ENCODE measurements at regions not wholly inside any gene's neighbourhood (a gene's known extent, or its start where the extent isn't known, plus 50 kb on each side); places are given as distances from the start of the nearest gene placed in this dataset.

GRCh38 chr18:68467957-68468356, 247.0 kb downstream of the TMX3 start:
- Histone ChIP-seq H3K36me3 (no peaks in the 10 kb centered on the region), H3K9me3 (no peaks in the 10 kb centered on the region), H3K4me3 (ENCODE audit: low read depth, low read length) (no peak overlapping the region), H3K27me3 (no peaks in the 10 kb centered on the region), H3K4me1 (no peaks in the 10 kb centered on the region)
- TF ChIP-seq, protein P1, sequence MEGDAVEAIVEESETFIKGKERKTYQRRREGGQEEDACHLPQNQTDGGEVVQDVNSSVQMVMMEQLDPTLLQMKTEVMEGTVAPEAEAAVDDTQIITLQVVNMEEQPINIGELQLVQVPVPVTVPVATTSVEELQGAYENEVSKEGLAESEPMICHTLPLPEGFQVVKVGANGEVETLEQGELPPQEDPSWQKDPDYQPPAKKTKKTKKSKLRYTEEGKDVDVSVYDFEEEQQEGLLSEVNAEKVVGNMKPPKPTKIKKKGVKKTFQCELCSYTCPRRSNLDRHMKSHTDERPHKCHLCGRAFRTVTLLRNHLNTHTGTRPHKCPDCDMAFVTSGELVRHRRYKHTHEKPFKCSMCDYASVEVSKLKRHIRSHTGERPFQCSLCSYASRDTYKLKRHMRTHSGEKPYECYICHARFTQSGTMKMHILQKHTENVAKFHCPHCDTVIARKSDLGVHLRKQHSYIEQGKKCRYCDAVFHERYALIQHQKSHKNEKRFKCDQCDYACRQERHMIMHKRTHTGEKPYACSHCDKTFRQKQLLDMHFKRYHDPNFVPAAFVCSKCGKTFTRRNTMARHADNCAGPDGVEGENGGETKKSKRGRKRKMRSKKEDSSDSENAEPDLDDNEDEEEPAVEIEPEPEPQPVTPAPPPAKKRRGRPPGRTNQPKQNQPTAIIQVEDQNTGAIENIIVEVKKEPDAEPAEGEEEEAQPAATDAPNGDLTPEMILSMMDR (IDR thresholded peaks at IDR 0.05; ENCODE audit: low read depth, low read length) = no peak
- peak; percentile 5 for DNase-seq

- Histone ChIP-seq H3K27me3 (no peaks in the 10 kb centered on the region), H3K4me3 (ENCODE audit: low read depth, low read length) (no peak overlapping the region), H3K36me3 (no peaks in the 10 kb centered on the region), H3K4me1 (no peaks in the 10 kb centered on the region), H3K9me3 (no peaks in the 10 kb centered on the region)
- DNase-seq = no peak
- TF ChIP-seq, protein P1 (IDR thresholded peaks at IDR 0.05; ENCODE audit: low read depth, low read length) = no peak
Observed at GRCh38 chr18:68467329-68467728, 247.6 kb downstream of the TMX3 start.

- DNase-seq = no peak
- TF ChIP-seq, protein P1 (IDR thresholded peaks at IDR 0.05; ENCODE audit: low read depth, low read length) = no peak
- Histone ChIP-seq H3K4me3 (ENCODE audit: low read depth, low read length) (no peak overlapping the region), H3K9me3 (no peaks in the 10 kb centered on the region), H3K27me3 (no peaks in the 10 kb centered on the region), H3K4me1 (no peaks in the 10 kb centered on the region), H3K36me3 (no peaks in the 10 kb centered on the region)
Observed at GRCh38 chr18:68466672-68467071, 248.2 kb downstream of the TMX3 start.

DNA sequence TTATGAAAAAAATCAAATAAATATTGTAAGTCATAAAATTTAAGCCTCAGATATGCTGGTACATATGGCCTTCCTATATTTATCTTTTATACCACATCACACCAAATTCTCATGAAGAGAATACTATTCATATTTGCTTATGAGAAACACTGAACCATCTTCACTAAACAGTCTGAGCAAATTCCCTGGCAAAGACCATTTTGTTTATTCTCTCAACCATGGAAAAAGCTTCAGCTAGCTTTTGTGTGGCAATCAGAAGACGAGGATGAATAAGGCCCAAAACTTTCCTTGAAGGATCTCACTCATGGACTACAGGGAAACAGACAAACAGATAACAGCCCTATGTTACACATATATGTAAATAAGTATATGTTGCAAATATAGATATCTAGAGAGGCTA, 252.1 kb downstream of the TMX3 start:
- Histone ChIP-seq H3K4me3 (ENCODE audit: low read depth, low read length) (no peak overlapping the region), H3K36me3 (no peaks in the 10 kb centered on the region), H3K9me3 (no peaks in the 10 kb centered on the region), H3K27me3 (no peaks in the 10 kb centered on the region), H3K4me1 (no peaks in the 10 kb centered on the region)
- TF ChIP-seq, protein P1 (IDR thresholded peaks at IDR 0.05; ENCODE audit: low read depth, low read length) = no peak
- no peak for DNase-seq

DNA sequence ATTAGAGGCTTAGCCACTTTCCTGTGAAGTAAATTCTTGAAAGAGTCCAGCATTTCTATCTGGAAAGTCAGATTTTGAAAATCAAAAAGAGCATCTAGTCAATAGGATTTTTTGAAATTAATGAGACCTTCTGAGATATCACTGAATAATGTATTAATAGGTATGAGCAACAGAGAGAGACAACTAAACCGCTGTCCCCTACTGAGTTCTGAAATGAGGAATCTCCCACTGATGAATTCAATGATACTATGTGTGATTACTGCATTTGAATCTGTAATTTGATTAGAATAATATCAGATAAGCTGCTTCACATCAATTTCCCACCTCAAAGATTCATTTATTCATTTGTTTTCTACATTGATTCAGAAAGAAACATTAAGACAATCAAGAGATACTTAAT, 252.8 kb downstream of the TMX3 start:
- Histone ChIP-seq H3K27me3 (no peaks in the 10 kb centered on the region), H3K9me3 (no peaks in the 10 kb centered on the region), H3K4me1 (no peaks in the 10 kb centered on the region), H3K36me3 (no peaks in the 10 kb centered on the region), H3K4me3 (ENCODE audit: low read depth, low read length) (no peak overlapping the region)
- TF ChIP-seq, protein P1 (IDR thresholded peaks at IDR 0.05; ENCODE audit: low read depth, low read length) = no peak
- DNase-seq = no peak

- H3K36me3 ChIP-seq = no peaks in the 10 kb centered on the region
- H3K9me3 ChIP-seq = no peaks in the 10 kb centered on the region
- DNase-seq = no peak
- H3K4me3 ChIP-seq (ENCODE audit: low read depth, low read length) = no peak overlapping the region
- H3K4me1 ChIP-seq = no peaks in the 10 kb centered on the region
- no peaks in the 10 kb centered on the region for H3K27me3 ChIP-seq
- TF ChIP-seq, protein P1 (IDR thresholded peaks at IDR 0.05; ENCODE audit: low read depth, low read length) = no peak
Observed at GRCh38 chr18:68461481-68462018, 253.4 kb downstream of the TMX3 start.

All from BE2C (cell line).